GM23338 (cell line): ENCODE measurements at regions not wholly inside any gene's neighbourhood (a gene's known extent, or its start where the extent isn't known, plus 50 kb on each side); places are given as distances from the start of the nearest gene placed in this dataset.

Experiments
- ATAC-seq: fragments of 200-7000 bp; cut with Tn5 transposase; 3 replicates; pipeline ENCODE4 v1.9.1; 2020
- DNase-seq: peaks from one replicate; pipeline ENCODE4 v3.0.0-alpha.2; 2015; ENCODE audit warnings: low spot score
- H2AFZ ChIP-seq: fragments of 200-600 bp; sonication (generic); 2 replicates; pipeline ENCODE4 v1.8.0; 2016; ENCODE audit warnings: antibody characterized with exemption, mild to moderate bottlenecking, moderate library complexity
- H3F3A ChIP-seq: fragments of 200-600 bp; sonication (generic); replicated peaks from 2 replicates; pipeline ENCODE4 v1.8.0; 2017; ENCODE audit warnings: antibody characterized with exemption, mixed run types, low read depth
- H3K27ac ChIP-seq: fragments of 200-600 bp; sonication (generic); 2 replicates; pipeline ENCODE4 v1.6.1; 2016; ENCODE audit warnings: low read depth
- H3K27me3 ChIP-seq: fragments of 200-600 bp; sonication (generic); 2 replicates; pipeline ENCODE4 v1.8.0; 2016; ENCODE audit warnings: mild to moderate bottlenecking, mixed run types, moderate library complexity; ENCODE audit not compliant: insufficient read depth
- H3K36me3 ChIP-seq: fragments of 200-600 bp; sonication (generic); 2 replicates; pipeline ENCODE4 v1.8.0; 2016; ENCODE audit warnings: mild to moderate bottlenecking; ENCODE audit not compliant: insufficient read depth
- H3K4me1 ChIP-seq: fragments of 200-600 bp; sonication (generic); 2 replicates; pipeline ENCODE4 v1.8.0; 2016; ENCODE audit warnings: mild to moderate bottlenecking, moderate library complexity; ENCODE audit not compliant: insufficient read depth
- H3K4me2 ChIP-seq: fragments of 200-600 bp; sonication (generic); 2 replicates; pipeline ENCODE4 v1.7.1; 2017; ENCODE audit warnings: mixed run types
- H3K4me3 ChIP-seq: fragments of 200-600 bp; sonication (generic); 2 replicates; pipeline ENCODE4 v1.6.1; 2016; ENCODE audit warnings: mixed run types
- H3K79me2 ChIP-seq: fragments of 200-600 bp; sonication (generic); replicated peaks from 2 replicates; pipeline ENCODE4 v1.8.0; 2017; ENCODE audit warnings: mild to moderate bottlenecking; ENCODE audit not compliant: insufficient read depth
- H3K9me2 ChIP-seq: fragments of 200-600 bp; sonication (generic); 2 replicates; pipeline ENCODE4 v1.8.0; 2017; ENCODE audit not compliant: insufficient read depth
- H4K20me1 ChIP-seq: fragments of 200-600 bp; sonication (generic); replicated peaks from 2 replicates; pipeline ENCODE4 v1.8.0; 2017; ENCODE audit warnings: mild to moderate bottlenecking; ENCODE audit not compliant: insufficient read depth
- H3K27ac Mint-ChIP-seq: 2 replicates; pipeline ENCODE4 v1.8.0; 2020; ENCODE audit warnings: inconsistent platforms, mild to moderate bottlenecking, moderate library complexity, mixed read lengths
- H3K27me3 Mint-ChIP-seq: 3 replicates; pipeline ENCODE4 v1.8.0; 2022; ENCODE audit warnings: low read depth, mild to moderate bottlenecking, moderate library complexity, mixed read lengths, inconsistent platforms; ENCODE audit not compliant: insufficient read depth, poor library complexity
- H3K36me3 Mint-ChIP-seq: 3 replicates; pipeline ENCODE4 v1.8.0; 2021; ENCODE audit warnings: low read depth, mild to moderate bottlenecking, inconsistent platforms, moderate library complexity, mixed read lengths
- H3K4me1 Mint-ChIP-seq: 3 replicates; pipeline ENCODE4 v1.8.0; 2020; ENCODE audit warnings: mild to moderate bottlenecking, inconsistent platforms, mixed read lengths
- H3K4me3 Mint-ChIP-seq: 3 replicates; pipeline ENCODE4 v1.8.0; 2021; ENCODE audit warnings: moderate library complexity, mild to moderate bottlenecking, inconsistent platforms, mixed read lengths
- H3K9me3 Mint-ChIP-seq: 3 replicates; pipeline ENCODE4 v1.8.0; 2020; ENCODE audit warnings: moderate library complexity, mild to moderate bottlenecking, inconsistent platforms, mixed read lengths
- CREB1 ChIP-seq: fragments of 250-450 bp; sonication (Bioruptor Pico); IDR thresholded peaks from 2 replicates; pipeline ENCODE4 v1.5.0; 2020; ENCODE audit warnings: low read depth, mild to moderate bottlenecking, moderate library complexity
- EZH2 ChIP-seq: fragments of 200-600 bp; sonication (generic); IDR thresholded peaks from one replicate; pipeline ENCODE4 v1.8.0; 2017; ENCODE audit warnings: antibody characterized with exemption, mild to moderate bottlenecking, low read depth; ENCODE audit not compliant: unreplicated experiment
- EZH2phosphoT487 ChIP-seq: fragments of 200-600 bp; sonication (generic); IDR thresholded peaks from one replicate; pipeline ENCODE4 v1.8.1; 2018; ENCODE audit warnings: antibody characterized with exemption; ENCODE audit not compliant: unreplicated experiment
- JUNB ChIP-seq: IDR thresholded peaks from one replicate; pipeline ENCODE4 v1.6.1; 2016; ENCODE audit warnings: antibody characterized with exemption; ENCODE audit not compliant: unreplicated experiment
- NANOG ChIP-seq: IDR thresholded peaks from 2 replicates; pipeline ENCODE4 v1.6.1; 2016; ENCODE audit warnings: antibody characterized with exemption, borderline replicate concordance
- POLR2AphosphoS5 ChIP-seq: IDR thresholded peaks from 2 replicates; pipeline ENCODE4 v1.6.1; 2016; ENCODE audit warnings: antibody characterized with exemption, low read depth
- STAT1 ChIP-seq: IDR thresholded peaks from one replicate; pipeline ENCODE4 v1.6.1; 2016; ENCODE audit warnings: antibody characterized with exemption; ENCODE audit not compliant: unreplicated experiment
- ZNF114 ChIP-seq: fragments of 250-450 bp; sonication (Bioruptor Pico); IDR thresholded peaks from 2 replicates; pipeline ENCODE4 v1.5.0; 2020; ENCODE audit warnings: mild to moderate bottlenecking, moderate library complexity
- ZNF331 ChIP-seq: fragments of 250-450 bp; sonication (Bioruptor Pico); IDR thresholded peaks from 2 replicates; pipeline ENCODE4 v1.5.0; 2020; ENCODE audit warnings: low read depth, mild to moderate bottlenecking, moderate library complexity
- TF ChIP-seq, protein P1 (sequence below): IDR thresholded peaks from 2 replicates; pipeline ENCODE4 v1.6.1; 2016; ENCODE audit warnings: antibody characterized with exemption
- TF ChIP-seq, protein P2 (sequence below): fragments of 250-450 bp; sonication (Bioruptor Pico); IDR thresholded peaks from 2 replicates; pipeline ENCODE4 v1.5.0; 2020; ENCODE audit warnings: mild to moderate bottlenecking, moderate library complexity
- TF ChIP-seq, protein P3 (sequence below): IDR thresholded peaks from one replicate; pipeline ENCODE4 v1.6.1; 2018; ENCODE audit warnings: antibody characterized with exemption; ENCODE audit not compliant: unreplicated experiment
- TF ChIP-seq, protein P4 (sequence below), 2 experiments: fragments of 200-600 bp in 1 of 2; sonication (generic) in 1 of 2; conservative IDR thresholded peaks; 2 replicates each; pipeline versions ENCODE4 v1.5.1 to v1.6.1; 2016 to 2017; ENCODE audit warnings: antibody characterized with exemption in 2 of 2, low read depth in 2 of 2, mild to moderate bottlenecking in 2 of 2, moderate library complexity in 1 of 2

DNA sequence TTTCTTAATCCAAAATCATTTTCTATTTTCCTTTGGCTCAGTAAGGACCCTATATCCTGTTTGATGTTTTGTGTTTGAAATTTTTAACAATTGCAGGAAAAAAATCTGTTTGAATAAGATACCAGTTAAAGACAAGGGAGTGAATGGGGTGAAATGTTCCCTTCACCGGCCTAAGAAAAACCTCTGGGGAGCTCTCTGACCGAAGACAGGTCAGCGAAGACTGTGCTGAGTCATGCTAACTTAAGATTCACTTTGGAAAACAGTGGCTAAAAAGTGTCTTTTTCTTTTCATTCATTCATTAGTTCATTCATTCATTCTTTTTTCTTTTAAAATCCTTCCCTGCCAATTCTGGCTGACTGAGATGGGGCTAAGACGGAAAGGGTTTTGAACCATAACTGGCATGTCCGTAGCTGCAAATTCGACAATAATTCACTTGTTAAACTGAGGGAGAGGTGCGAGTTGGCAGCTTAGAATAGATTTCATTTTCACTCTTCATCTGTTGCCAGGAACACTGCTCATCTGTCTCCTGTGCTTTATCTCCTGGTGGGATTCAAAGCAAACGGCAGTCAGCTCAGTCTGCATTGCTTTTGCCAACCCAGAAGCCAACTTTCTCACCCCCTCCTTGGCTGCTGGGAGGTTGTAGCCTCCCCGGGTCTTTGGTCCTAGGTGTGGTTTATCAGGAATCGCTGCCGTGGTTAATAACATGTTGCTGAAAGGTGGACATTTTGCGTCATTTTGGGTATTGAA, 434.0 kb upstream of the LARGE1 start:
- H3K27ac ChIP-seq = no peak overlapping the region
- H3K9me2 ChIP-seq = peaks cover 16% of the 10 kb centered on the region
- Mint-ChIP-seq H3K4me1 (peaks cover 2% of the 10 kb centered on the region; the same call in 2 of the 3 replicates), H3K27me3 (peaks cover 5% of the 10 kb centered on the region), H3K9me3 (peaks cover 58% of the 10 kb centered on the region), H3K36me3 (peaks cover 3% of the 10 kb centered on the region; the same call in 2 of the 3 replicates), H3K4me3 (no peak overlapping the region), H3K27ac (no peak overlapping the region)
- ATAC-seq (no peak), DNase-seq (peak; percentile 8)
- no peaks in the 10 kb centered on the region for H3K36me3 ChIP-seq
- H3K79me2 ChIP-seq = no peaks in the 10 kb centered on the region
- no peaks in the 10 kb centered on the region for H4K20me1 ChIP-seq
- no peaks in the 10 kb centered on the region for H3F3A ChIP-seq
- TF ChIP-seq, protein P1, sequence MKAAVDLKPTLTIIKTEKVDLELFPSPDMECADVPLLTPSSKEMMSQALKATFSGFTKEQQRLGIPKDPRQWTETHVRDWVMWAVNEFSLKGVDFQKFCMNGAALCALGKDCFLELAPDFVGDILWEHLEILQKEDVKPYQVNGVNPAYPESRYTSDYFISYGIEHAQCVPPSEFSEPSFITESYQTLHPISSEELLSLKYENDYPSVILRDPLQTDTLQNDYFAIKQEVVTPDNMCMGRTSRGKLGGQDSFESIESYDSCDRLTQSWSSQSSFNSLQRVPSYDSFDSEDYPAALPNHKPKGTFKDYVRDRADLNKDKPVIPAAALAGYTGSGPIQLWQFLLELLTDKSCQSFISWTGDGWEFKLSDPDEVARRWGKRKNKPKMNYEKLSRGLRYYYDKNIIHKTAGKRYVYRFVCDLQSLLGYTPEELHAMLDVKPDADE = no peak
- TF ChIP-seq ZNF114 = no peak
- TF ChIP-seq POLR2AphosphoS5 = no peak
- TF ChIP-seq, protein P2, sequence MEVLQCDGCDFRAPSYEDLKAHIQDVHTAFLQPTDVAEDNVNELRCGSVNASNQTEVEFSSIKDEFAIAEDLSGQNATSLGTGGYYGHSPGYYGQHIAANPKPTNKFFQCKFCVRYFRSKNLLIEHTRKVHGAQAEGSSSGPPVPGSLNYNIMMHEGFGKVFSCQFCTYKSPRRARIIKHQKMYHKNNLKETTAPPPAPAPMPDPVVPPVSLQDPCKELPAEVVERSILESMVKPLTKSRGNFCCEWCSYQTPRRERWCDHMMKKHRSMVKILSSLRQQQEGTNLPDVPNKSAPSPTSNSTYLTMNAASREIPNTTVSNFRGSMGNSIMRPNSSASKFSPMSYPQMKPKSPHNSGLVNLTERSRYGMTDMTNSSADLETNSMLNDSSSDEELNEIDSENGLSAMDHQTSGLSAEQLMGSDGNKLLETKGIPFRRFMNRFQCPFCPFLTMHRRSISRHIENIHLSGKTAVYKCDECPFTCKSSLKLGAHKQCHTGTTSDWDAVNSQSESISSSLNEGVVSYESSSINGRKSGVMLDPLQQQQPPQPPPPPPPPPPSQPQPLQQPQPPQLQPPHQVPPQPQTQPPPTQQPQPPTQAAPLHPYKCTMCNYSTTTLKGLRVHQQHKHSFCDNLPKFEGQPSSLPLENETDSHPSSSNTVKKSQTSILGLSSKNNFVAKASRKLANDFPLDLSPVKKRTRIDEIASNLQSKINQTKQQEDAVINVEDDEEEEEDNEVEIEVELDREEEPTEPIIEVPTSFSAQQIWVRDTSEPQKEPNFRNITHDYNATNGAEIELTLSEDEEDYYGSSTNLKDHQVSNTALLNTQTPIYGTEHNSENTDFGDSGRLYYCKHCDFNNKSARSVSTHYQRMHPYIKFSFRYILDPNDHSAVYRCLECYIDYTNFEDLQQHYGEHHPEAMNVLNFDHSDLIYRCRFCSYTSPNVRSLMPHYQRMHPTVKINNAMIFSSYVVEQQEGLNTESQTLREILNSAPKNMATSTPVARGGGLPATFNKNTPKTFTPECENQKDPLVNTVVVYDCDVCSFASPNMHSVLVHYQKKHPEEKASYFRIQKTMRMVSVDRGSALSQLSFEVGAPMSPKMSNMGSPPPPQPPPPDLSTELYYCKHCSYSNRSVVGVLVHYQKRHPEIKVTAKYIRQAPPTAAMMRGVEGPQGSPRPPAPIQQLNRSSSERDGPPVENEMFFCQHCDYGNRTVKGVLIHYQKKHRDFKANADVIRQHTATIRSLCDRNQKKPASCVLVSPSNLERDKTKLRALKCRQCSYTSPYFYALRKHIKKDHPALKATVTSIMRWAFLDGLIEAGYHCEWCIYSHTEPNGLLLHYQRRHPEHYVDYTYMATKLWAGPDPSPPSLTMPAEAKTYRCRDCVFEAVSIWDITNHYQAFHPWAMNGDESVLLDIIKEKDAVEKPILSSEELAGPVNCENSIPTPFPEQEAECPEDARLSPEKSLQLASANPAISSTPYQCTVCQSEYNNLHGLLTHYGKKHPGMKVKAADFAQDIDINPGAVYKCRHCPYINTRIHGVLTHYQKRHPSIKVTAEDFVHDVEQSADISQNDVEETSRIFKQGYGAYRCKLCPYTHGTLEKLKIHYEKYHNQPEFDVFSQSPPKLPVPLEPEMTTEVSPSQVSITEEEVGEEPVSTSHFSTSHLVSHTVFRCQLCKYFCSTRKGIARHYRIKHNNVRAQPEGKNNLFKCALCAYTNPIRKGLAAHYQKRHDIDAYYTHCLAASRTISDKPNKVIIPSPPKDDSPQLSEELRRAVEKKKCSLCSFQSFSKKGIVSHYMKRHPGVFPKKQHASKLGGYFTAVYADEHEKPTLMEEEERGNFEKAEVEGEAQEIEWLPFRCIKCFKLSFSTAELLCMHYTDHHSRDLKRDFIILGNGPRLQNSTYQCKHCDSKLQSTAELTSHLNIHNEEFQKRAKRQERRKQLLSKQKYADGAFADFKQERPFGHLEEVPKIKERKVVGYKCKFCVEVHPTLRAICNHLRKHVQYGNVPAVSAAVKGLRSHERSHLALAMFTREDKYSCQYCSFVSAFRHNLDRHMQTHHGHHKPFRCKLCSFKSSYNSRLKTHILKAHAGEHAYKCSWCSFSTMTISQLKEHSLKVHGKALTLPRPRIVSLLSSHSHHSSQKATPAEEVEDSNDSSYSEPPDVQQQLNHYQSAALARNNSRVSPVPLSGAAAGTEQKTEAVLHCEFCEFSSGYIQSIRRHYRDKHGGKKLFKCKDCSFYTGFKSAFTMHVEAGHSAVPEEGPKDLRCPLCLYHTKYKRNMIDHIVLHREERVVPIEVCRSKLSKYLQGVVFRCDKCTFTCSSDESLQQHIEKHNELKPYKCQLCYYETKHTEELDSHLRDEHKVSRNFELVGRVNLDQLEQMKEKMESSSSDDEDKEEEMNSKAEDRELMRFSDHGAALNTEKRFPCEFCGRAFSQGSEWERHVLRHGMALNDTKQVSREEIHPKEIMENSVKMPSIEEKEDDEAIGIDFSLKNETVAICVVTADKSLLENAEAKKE (CRISPR knock-in tag) = no peak
- TF ChIP-seq, protein P3, sequence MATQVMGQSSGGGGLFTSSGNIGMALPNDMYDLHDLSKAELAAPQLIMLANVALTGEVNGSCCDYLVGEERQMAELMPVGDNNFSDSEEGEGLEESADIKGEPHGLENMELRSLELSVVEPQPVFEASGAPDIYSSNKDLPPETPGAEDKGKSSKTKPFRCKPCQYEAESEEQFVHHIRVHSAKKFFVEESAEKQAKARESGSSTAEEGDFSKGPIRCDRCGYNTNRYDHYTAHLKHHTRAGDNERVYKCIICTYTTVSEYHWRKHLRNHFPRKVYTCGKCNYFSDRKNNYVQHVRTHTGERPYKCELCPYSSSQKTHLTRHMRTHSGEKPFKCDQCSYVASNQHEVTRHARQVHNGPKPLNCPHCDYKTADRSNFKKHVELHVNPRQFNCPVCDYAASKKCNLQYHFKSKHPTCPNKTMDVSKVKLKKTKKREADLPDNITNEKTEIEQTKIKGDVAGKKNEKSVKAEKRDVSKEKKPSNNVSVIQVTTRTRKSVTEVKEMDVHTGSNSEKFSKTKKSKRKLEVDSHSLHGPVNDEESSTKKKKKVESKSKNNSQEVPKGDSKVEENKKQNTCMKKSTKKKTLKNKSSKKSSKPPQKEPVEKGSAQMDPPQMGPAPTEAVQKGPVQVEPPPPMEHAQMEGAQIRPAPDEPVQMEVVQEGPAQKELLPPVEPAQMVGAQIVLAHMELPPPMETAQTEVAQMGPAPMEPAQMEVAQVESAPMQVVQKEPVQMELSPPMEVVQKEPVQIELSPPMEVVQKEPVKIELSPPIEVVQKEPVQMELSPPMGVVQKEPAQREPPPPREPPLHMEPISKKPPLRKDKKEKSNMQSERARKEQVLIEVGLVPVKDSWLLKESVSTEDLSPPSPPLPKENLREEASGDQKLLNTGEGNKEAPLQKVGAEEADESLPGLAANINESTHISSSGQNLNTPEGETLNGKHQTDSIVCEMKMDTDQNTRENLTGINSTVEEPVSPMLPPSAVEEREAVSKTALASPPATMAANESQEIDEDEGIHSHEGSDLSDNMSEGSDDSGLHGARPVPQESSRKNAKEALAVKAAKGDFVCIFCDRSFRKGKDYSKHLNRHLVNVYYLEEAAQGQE = no peak
- no peak for TF ChIP-seq EZH2
- TF ChIP-seq JUNB = no peak
- TF ChIP-seq NANOG = no peak
- TF ChIP-seq, protein P4, sequence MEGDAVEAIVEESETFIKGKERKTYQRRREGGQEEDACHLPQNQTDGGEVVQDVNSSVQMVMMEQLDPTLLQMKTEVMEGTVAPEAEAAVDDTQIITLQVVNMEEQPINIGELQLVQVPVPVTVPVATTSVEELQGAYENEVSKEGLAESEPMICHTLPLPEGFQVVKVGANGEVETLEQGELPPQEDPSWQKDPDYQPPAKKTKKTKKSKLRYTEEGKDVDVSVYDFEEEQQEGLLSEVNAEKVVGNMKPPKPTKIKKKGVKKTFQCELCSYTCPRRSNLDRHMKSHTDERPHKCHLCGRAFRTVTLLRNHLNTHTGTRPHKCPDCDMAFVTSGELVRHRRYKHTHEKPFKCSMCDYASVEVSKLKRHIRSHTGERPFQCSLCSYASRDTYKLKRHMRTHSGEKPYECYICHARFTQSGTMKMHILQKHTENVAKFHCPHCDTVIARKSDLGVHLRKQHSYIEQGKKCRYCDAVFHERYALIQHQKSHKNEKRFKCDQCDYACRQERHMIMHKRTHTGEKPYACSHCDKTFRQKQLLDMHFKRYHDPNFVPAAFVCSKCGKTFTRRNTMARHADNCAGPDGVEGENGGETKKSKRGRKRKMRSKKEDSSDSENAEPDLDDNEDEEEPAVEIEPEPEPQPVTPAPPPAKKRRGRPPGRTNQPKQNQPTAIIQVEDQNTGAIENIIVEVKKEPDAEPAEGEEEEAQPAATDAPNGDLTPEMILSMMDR (conservative IDR thresholded peaks at IDR 0.05; ENCODE audit: low read depth in 2 of 2) = no peak
- TF ChIP-seq STAT1 = no peak
- TF ChIP-seq ZNF331 (CRISPR knock-in tag) = no peak
- no peak for TF ChIP-seq EZH2phosphoT487
- TF ChIP-seq CREB1 (CRISPR knock-in tag) = no peak
- no peaks in the 10 kb centered on the region for H3K4me1 ChIP-seq
- peak overlapping the region; percentile 84 for H2AFZ ChIP-seq
- H3K4me3 ChIP-seq = no peak overlapping the region
- no peaks in the 10 kb centered on the region for H3K27me3 ChIP-seq
- no peak overlapping the region for H3K4me2 ChIP-seq
